ENCODE measurements at regions not wholly inside any gene's neighbourhood (a gene's known extent, or its start where the extent isn't known, plus 50 kb on each side); places are given as distances from the start of the nearest gene placed in this dataset.
A peak's percentile ranks its signal among the peaks of the same experiment; 100 is the strongest.

DNA sequence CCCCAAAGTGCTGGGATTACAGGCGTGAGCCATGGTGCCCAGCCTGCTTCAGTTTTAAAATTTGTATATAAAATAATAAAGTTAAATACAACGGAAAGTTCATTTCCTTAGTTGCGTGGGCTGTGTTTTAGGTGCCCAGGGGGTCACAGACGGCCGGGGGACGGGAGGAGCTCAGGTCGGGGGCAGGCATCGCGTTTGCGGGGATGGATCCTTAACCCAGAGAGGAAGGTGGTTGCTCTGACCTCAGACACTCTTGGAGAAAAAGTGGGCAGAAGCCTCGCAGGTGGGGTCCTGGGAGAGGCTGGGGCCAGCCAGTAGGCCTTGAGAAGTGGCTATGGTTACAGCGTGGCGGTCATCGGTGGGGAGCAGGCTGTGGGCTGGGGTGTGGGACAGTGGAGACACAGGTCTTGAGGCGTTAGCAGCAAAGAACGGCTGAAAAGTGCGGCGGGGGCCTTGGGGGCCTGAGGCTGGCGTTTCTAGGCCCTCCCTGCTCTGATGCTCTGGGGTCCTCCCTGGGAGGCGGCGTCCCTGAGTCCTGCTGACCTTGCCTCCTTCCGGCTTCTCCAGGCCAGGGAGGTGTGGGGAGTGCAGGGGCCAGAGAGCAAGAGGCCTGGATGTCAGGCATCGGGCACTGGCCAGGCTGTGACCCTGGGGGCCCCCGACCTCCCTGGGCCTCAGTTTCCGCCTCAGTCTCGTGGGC lies 54.4 kb downstream of the UNCX start:
- DNase-seq (ENCODE audit: low read depth in 2 of 2) = no peak

- DNase-seq (ENCODE audit: low read depth in 2 of 2) = no peak
Measured at GRCh38 chr7:1287752-1288201, 55.1 kb downstream of the UNCX start.

- DNase-seq (ENCODE audit: low read depth in 2 of 2) = no peak
Measured at GRCh38 chr7:1288390-1288995, 55.8 kb downstream of the UNCX start.

- no peak for DNase-seq (ENCODE audit: low read depth in 2 of 2)
Measured at GRCh38 chr7:1288996-1289551, 56.4 kb downstream of the UNCX start.

DNA sequence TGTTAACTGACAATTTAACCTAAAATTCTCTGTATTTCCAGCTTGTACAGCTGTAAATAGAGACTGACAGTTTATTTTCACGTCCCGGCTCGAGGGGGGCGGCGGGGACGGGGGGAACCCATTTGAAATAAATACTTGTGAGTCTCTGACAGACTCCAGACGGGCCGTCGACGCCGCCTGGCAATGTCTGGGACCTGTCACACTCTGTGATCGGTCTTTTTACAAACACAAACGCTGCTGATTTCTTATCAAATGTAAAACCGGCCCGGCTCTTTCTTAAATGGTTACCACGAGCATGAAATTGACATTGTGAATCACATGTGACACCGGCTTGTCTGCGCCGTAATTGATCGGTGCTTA lies 57.0 kb downstream of the UNCX start:
- DNase-seq (ENCODE audit: low read depth in 2 of 2) = no peak

DNA sequence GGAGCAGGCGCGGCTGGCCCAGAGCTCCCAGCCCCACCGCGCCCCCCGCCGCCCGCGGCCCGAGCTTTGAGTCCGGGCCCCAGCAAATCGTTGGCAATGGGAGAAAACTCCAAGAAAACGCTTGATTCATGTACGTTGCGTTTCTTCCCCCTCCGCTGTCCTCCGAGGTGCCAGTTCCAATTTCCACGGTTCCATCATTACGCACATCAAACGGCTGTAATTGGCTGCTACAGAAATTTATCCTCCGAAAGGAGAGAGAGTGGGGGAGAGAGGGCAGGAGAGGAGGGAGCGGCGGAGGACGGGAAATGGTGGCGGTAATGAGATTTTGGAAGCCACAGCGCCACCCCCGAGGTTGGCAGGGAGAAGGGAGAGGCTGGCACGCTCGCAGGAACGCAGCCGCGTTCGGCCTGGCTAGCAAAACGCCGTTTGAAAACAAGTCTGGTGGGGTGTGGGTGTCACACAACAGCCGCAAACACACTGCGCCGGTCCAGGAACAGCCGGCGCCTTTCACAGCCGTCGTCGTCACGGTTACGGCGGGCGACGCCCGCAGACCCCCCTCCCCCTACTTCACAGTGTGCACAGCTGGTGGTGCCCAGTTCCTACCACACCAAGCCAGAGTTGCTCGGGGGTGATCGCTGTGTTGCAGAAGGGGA lies 57.5 kb downstream of the UNCX start:
- DNase-seq (ENCODE audit: low read depth in 2 of 2) = peak in 1 of 2 donors; percentile 14

DNA sequence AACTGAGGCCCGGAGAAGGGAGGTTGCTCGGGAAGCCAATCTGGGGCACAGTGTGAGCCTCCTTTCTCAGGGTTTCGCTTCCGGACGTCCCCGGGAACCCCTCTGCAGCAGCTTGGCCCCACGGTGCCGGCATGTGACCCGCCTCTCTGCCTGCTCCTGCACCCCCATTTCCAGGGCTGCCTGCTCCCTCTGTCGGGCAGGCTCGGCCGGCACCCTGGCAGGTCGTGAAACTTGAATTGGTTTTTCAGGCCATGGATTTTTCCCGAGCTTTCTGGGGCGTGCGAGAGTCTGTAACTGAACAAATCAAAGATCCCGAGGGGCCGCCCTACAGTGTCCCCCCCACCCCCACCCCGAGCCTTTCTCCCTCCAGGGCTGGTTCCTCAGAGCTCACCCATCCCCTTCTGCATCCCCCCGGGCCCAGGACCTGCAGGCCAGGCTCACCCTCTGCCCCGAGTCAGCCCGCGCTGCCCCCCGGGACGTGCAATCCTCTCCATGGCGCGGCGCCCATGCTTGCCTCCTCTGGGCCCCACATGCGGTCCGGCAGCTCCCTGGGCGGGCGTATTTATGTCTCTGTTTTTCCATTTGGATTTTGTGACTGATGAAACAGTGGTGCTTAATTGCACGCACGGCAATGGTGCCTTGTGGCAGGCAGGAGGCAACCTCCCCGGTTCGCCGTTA lies 58.1 kb downstream of the UNCX start:
- DNase-seq (ENCODE audit: low read depth in 2 of 2) = no peak

GRCh38 chr7:1291357-1291689 lies 58.7 kb downstream of the UNCX start:
- no peak for DNase-seq (ENCODE audit: low read depth in 2 of 2)

DNA sequence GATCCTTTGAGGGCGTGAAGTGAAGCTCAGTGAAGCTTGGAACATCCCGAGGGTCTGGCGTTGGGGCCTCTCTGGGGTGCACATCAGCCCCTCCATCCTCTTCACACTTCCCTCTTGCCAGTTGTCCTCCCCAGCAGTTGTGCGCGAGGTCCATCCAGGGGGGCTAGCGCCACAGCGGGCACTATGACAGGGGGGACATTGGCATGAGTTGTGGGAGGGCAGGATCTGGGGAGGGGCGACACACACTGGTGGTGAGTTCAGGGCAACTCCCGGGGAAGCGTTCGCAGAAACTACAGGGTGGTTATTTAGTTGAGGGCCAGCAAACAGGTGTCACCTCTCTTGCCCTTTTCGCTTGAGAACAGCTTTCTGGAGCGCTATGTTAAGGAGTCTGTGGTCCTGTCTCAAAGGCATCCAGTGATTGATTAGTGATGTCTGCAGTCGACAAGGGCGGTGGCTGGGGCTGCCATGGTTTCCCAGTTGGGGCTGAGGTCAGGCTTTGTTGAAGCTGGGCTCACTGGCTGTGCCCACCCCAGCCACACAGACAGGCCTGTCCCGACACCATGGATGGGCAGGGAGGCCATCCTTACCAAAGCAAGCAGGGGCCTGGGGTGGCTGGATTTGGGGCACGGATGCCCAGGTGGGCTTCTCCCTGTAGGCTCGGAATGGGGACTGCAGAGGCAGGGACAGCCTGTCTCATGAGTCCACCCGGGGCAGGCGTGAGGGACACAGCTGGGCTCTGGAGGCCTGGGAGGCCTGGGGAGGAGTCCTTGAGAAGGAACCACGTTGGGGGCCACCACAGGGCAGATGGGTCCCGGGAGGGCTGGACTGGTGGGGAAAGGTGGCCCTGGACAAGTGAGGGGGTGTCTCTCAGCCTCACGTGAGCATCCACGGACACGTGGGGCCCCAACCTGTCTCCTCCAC lies 59.4 kb downstream of the UNCX start:
- no peak for DNase-seq (ENCODE audit: low read depth in 2 of 2)

- DNase-seq (ENCODE audit: low read depth in 2 of 2) = no peak
Measured at GRCh38 chr7:1292972-1293830, 60.5 kb downstream of the UNCX start.

DNA sequence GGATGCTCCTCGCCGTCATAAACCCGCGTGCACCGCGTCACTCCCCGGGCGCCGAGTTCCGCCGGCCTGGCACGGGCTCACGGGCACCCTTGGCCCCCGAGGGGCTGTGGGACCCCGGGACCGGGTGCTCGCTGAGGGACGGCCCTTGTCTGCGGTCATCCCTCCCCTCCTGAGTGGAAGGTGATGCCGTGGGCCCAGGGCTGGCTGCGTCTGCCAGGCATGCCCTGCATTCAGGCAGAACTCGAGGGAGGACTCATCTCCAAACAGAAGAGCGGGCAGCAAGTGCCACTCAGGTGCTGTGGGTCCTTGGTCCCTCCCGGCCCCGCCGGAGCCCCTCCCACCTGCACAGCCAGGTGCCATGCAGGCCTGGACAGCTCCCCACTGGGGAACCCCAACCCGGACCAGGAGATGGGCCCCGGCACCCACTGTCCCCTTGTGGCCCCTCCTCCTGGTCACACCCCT lies 61.3 kb downstream of the UNCX start:
- no peak for DNase-seq (ENCODE audit: low read depth in 2 of 2)

DNA sequence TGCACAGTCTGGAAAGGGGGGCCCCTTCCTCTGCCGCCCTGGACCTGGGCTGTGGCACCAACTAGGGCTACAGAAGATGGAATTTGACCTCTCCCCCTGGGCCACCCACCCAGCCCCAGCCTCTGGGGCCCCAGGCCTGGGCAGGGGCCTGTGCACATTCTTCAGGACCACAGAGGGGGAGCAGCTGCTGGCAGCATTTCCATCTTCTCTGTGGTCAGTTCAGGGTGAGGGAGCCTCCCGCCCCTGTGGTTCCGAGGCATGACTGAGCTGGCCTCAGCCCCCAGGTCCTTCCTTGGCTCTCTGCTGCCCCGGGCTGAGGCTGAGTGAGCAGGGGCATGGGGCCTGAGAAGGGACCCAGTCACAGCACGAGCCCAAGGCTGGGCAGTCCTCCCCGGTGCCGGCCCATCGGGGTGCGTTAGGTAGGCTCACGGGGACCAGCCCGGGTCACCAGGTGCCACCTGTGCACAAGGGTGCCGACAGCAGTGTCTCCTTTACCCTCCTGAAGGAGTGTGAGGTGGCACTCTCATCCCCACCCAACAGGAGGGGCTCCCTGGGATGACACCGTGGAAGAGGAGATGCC lies 63.2 kb downstream of the UNCX start:
- DNase-seq (ENCODE audit: low read depth in 2 of 2) = no peak

DNA sequence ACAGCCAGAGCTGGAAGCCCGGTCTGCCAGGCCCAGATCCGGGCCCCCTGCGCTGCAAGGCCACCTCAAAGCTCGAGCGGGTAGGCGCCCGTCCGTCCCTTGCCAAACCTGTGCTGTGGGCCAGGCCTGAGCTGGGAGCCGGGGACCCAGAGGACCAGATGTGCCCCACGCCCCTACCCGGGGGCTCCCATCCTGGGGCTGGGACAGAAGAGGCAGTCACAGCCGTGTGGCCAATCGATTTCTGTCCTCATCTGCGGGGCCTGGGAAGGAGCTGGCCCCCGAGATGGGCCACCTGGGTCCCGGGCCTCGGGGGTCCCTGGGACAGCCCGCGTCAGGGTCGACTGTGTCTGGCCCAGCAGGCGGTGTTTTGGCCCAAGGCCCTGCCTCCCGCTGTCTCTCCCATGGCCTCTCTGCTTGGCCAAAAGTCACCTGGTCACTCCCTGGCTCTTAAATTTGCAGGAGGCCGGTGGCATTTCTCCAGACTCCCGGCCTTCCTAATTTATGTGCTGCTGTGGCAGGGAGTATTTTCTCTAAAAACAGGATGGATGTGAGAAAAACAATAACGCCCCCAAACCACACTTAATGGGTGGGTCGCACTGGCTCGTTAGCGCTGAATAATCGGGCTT lies 63.8 kb downstream of the UNCX start:
- DNase-seq (ENCODE audit: low read depth in 2 of 2) = no peak

GRCh38 chr7:1297017-1297960 lies 64.6 kb downstream of the UNCX start:
- no peak for DNase-seq (ENCODE audit: low read depth in 2 of 2)

- DNase-seq (ENCODE audit: low read depth in 2 of 2) = no peak
Measured at GRCh38 chr7:1298051-1298930, 65.6 kb downstream of the UNCX start.

DNA sequence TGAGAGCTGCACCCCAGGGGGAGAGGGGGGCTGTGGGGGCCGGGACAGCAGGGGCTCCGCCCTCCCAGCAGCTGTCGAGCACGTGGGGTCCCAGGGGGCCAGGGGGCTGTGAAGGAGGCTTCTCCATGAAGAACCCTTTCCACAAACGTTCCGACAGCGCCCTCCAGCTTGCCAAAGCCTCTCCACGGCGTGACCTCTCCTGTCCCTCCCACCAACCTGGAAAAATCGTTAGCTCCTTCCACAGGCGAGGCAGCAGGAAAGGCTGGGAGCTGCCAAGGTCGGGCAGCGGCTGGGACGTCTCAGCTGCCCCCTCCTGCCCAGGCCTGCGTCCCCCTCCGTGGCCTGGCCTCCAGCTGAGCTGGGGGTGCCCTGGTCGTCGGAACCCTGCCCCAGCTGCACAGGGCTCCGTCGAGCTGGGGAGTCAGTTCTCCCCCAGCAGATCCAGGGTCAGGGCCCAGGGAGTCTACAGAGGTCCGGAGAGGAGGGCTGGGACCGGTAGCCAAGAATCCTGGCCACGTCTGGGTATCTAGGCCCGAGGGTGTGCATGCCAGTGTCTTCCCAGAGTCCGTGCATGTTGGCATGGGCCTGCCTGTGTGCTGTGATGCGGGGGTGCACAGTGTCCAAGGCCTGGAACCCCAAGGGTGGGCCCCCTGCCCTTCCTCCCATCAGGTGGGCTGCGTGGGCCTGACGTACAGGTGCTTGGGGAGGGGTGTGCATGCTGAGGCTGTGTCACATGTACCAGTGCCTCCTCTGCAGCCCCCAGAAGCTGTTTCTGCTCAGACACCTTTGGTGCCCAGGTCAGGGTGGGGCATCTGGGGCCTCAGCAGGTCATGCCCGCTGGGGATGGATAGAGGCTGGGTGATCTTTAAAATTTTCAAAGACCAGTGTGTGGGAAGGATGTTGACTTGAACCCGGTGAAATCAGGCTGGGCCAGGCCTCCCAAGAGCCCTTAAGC lies 66.5 kb downstream of the UNCX start:
- no peak for DNase-seq (ENCODE audit: low read depth in 2 of 2)

Data from stimulated activated CD4-positive, alpha-beta T cell treated with anti-CD3 and anti-CD28 coated beads, Interleukin-1b, Interleukin-23, amount 100 ng/mL, for 4 hours (primary cell).